HepG2 (cell line): ENCODE measurements at regions not wholly inside any gene's neighbourhood (a gene's known extent, or its start where the extent isn't known, plus 50 kb on each side); places are given as distances from the start of the nearest gene placed in this dataset.

Source experiments
- ATAC-seq: fragments of 200-7000 bp; cut with Tn5 transposase; 3 replicates; pipeline ENCODE4 v1.9.1; 2020; ENCODE audit warnings: mild to moderate bottlenecking, moderate library complexity
- BruUV-seq: library from RNA; stranded (reverse); fragments of 400-500 nt; replicated peaks from 2 replicates; lab custom pipeline; 2021; lab: Mats Ljungman, UMichigan
- CTCF ChIA-PET: fragments of 300-600 bp; formaldehyde crosslinking; extraction: SDS; loops from one replicate; lab custom pipeline; 2021; ENCODE audit warnings: low total read pairs, inconsistent platforms, low intra/inter-chr PET ratio; lab: Yijun Ruan, JAX
- POLR2A ChIA-PET: fragments of 350-600 bp; sonication (Branson Sonifier 250); formaldehyde crosslinking; loops from one replicate; lab custom pipeline; 2020; ENCODE audit warnings: antibody characterized with exemption, inconsistent platforms; lab: Yijun Ruan, JAX
- DNase-seq: peaks from one replicate; pipeline ENCODE4 v3.0.0-alpha.2; 2015; ENCODE audit warnings: low spot score
- FAIRE-seq: peaks from 3 replicates; lab custom pipeline; 2011; peaks lifted over from hg19 to GRCh38; lab: Jason Lieb, UNC
- H2AFZ ChIP-seq: one replicate; pipeline ENCODE4 v1.6.1; 2011; ENCODE audit warnings: low read length, inconsistent platforms
- H3K27ac ChIP-seq: fragments of 300-600 bp; 3 replicates; pipeline ENCODE4 v1.8.0; 2011; ENCODE audit warnings: mixed run types, mild to moderate bottlenecking, mixed read lengths, low read length, inconsistent platforms; ENCODE audit not compliant: insufficient read depth; ENCODE audit errors: extremely low read length
- H3K27me3 ChIP-seq, 2 experiments: fragments of 200-600 bp in 1 of 2; 2 replicates in 1 of 2; 3 replicates in 1 of 2; pipeline versions ENCODE4 v1.6.0 to v1.8.0; 2011; ENCODE audit warnings: low read length in 2 of 2, mild to moderate bottlenecking in 2 of 2, moderate library complexity in 2 of 2, inconsistent platforms in 1 of 2; ENCODE audit not compliant: insufficient read depth in 2 of 2, control insufficient read depth in 1 of 2
- H3K36me3 ChIP-seq, 2 experiments: fragments of 200-600 bp in 1 of 2; replicated peaks in 1 of 2; 2 replicates in 1 of 2; 3 replicates in 1 of 2; pipeline versions ENCODE4 v1.5.1 to v1.8.0; 2011; ENCODE audit warnings: low read length in 2 of 2, inconsistent platforms in 1 of 2; ENCODE audit not compliant: insufficient read depth in 2 of 2, control insufficient read depth in 1 of 2
- H3K4me1 ChIP-seq: 2 replicates; pipeline ENCODE4 v1.5.1; 2012; ENCODE audit warnings: low read length, inconsistent platforms; ENCODE audit not compliant: insufficient read depth
- H3K4me2 ChIP-seq: 2 replicates; pipeline ENCODE4 v1.6.0; 2011; ENCODE audit warnings: low read depth, low read length, inconsistent platforms
- H3K4me3 ChIP-seq, 3 experiments: fragments of 200-600 bp in 1 of 3; sonication (generic), shearing (Covaris generic) in 1 of 3; replicated peaks in 1 of 3; 2 replicates each; pipeline ENCODE4 v1.5.1; 2011 to 2016; ENCODE audit warnings: low read length in 3 of 3, inconsistent platforms in 2 of 3, low read depth in 2 of 3, mild to moderate bottlenecking in 2 of 3, control low read depth in 1 of 3, mixed read lengths in 1 of 3; ENCODE audit not compliant: insufficient read depth in 1 of 3
- H3K79me2 ChIP-seq: one replicate; pipeline ENCODE4 v1.6.1; 2011; ENCODE audit warnings: low read length, inconsistent platforms; ENCODE audit not compliant: insufficient read depth
- H3K9ac ChIP-seq: 2 replicates; pipeline ENCODE4 v1.6.0; 2011; ENCODE audit warnings: mild to moderate bottlenecking, low read depth, low read length, inconsistent platforms; ENCODE audit not compliant: insufficient read depth
- H3K9me3 ChIP-seq: 2 replicates; pipeline ENCODE4 v1.5.1; 2012; ENCODE audit warnings: mild to moderate bottlenecking, low read length
- H4K20me1 ChIP-seq: 2 replicates; pipeline ENCODE4 v1.6.0; 2011; ENCODE audit warnings: inconsistent platforms, mild to moderate bottlenecking, low read length, moderate library complexity; ENCODE audit not compliant: insufficient read depth
- AHR ChIP-seq: IDR thresholded peaks from 2 replicates; pipeline ENCODE4 v1.6.1; 2018; ENCODE audit warnings: missing genetic modification reagents, missing compliant biosample characterization
- CHD4 ChIP-seq: fragments of 200-600 bp; sonication (generic); IDR thresholded peaks from 2 replicates; pipeline ENCODE4 v1.7.0; 2017; ENCODE audit warnings: mild to moderate bottlenecking, low read length, borderline replicate concordance
- CREB1 ChIP-seq, 2 experiments: fragments of 450-650 bp in 1 of 2; IDR thresholded peaks; 2 replicates each; pipeline ENCODE4 v1.6.1; 2016 to 2017; ENCODE audit warnings: control low read depth in 1 of 2, mild to moderate bottlenecking in 1 of 2, missing compliant biosample characterization in 1 of 2, missing genetic modification characterization in 1 of 2
- FIP1L1 ChIP-seq: fragments of 200-400 bp; formaldehyde crosslinking; IDR thresholded peaks from 2 replicates; pipeline ENCODE4 v1.6.1; 2018; ENCODE audit warnings: low read depth, mild to moderate bottlenecking, low read length, moderate library complexity, borderline replicate concordance; ENCODE audit not compliant: insufficient read depth
- KMT2B ChIP-seq: IDR thresholded peaks from 2 replicates; pipeline ENCODE4 v1.6.1; 2016; ENCODE audit warnings: missing genetic modification reagents, missing compliant biosample characterization
- MBD4 ChIP-seq: IDR thresholded peaks from 2 replicates; pipeline ENCODE4 v1.6.1; 2012; ENCODE audit warnings: low read length, inconsistent platforms, borderline replicate concordance
- MIER2 ChIP-seq: IDR thresholded peaks from 2 replicates; pipeline ENCODE4 v1.6.1; 2016; ENCODE audit warnings: missing biosample characterization, missing genetic modification reagents
- NFE2L2 ChIP-seq: fragments of 150-350 bp; IDR thresholded peaks from 2 replicates; pipeline ENCODE4 v1.6.1; 2014; ENCODE audit warnings: low read length
- POLR2G ChIP-seq: fragments of 200-400 bp; formaldehyde crosslinking; IDR thresholded peaks from 2 replicates; pipeline ENCODE4 v1.6.1; 2018; ENCODE audit warnings: mild to moderate bottlenecking, low read depth, low read length, moderate library complexity
- SMAD1 ChIP-seq: sonication (generic); formaldehyde crosslinking; IDR thresholded peaks from 2 replicates; pipeline ENCODE4 v1.4.0; 2020; ENCODE audit warnings: missing genetic modification reagents, low read depth, mild to moderate bottlenecking, borderline replicate concordance
- ZNF331 ChIP-seq: sonication (generic); formaldehyde crosslinking; IDR thresholded peaks from 2 replicates; pipeline ENCODE4 v1.4.0; 2020; ENCODE audit warnings: missing genetic modification reagents
- ZNF674 ChIP-seq: sonication (generic); formaldehyde crosslinking; IDR thresholded peaks from 2 replicates; pipeline ENCODE4 v1.5.0; 2020; ENCODE audit warnings: low read depth, mild to moderate bottlenecking, missing genetic modification reagents
- WGBS: methylation state at CpG from one replicate; pipeline ENCODE4 v1.1.6; 2017; ENCODE audit warnings: low lambda C conversion rate; 5-methylcytosine and 5-hydroxymethylcytosine counted together
- in situ Hi-C: cut with HindIII; loops from 2 replicates; pipeline ENCODE4 v1.10.0; 2017; ENCODE audit warnings: low pct_unique_long_range_greater_than_20kb; ENCODE audit not compliant: extremely low pct_ligation_motif_present
- intact Hi-C: fragments of 100-400 bp; cut with micrococcal nuclease; formaldehyde crosslinking; loops from one replicate; pipeline ENCODE4 v1.10.0; 2022; ENCODE audit not compliant: unreplicated experiment
- TF ChIP-seq, protein P1 (sequence below): sonication (generic); formaldehyde crosslinking; IDR thresholded peaks from 2 replicates; pipeline ENCODE4 v1.4.0; 2020; ENCODE audit warnings: missing genetic modification reagents, borderline replicate concordance
- TF ChIP-seq, protein P2 (sequence below): sonication (generic); formaldehyde crosslinking; IDR thresholded peaks from 2 replicates; pipeline ENCODE4 v1.5.0; 2020; ENCODE audit warnings: missing genetic modification reagents

- H3K79me2 ChIP-seq: no peaks in the 10 kb centered on the region
- H3K4me3 ChIP-seq: no peak overlapping the region
- DNase-seq (no peak), ATAC-seq (no peak), FAIRE-seq (no peak)
- no peaks in the 10 kb centered on the region for H3K9me3 ChIP-seq
- H3K4me2 ChIP-seq: no peak overlapping the region
- no peaks in the 10 kb centered on the region for H4K20me1 ChIP-seq
- no peak overlapping the region for H3K9ac ChIP-seq
- CTCF ChIA-PET: no interaction called here
- intact Hi-C loops: no loop called here
- H3K27me3 ChIP-seq: no peaks in the 10 kb centered on the region
- POLR2A ChIA-PET: no interaction called here
- H3K36me3 ChIP-seq: no peaks in the 10 kb centered on the region
- no TSS peak for BruUV-seq
- H2AFZ ChIP-seq: no peak overlapping the region
- TF ChIP-seq ZNF674 (CRISPR knock-in tag) (no peak), SMAD1 (CRISPR knock-in tag) (no peak), KMT2B (CRISPR knock-in tag) (no peak), AHR (CRISPR knock-in tag) (no peak), CHD4 (no peak), POLR2G (no peak), CREB1 (IDR thresholded peaks at IDR 0.05) (no peak), CREB1 (CRISPR knock-in tag; IDR thresholded peaks at IDR 0.05) (no peak), FIP1L1 (no peak), MBD4 (no peak), MIER2 (no peak), NFE2L2 (no peak), ZNF331 (CRISPR knock-in tag) (no peak)
- TF ChIP-seq, protein P1, sequence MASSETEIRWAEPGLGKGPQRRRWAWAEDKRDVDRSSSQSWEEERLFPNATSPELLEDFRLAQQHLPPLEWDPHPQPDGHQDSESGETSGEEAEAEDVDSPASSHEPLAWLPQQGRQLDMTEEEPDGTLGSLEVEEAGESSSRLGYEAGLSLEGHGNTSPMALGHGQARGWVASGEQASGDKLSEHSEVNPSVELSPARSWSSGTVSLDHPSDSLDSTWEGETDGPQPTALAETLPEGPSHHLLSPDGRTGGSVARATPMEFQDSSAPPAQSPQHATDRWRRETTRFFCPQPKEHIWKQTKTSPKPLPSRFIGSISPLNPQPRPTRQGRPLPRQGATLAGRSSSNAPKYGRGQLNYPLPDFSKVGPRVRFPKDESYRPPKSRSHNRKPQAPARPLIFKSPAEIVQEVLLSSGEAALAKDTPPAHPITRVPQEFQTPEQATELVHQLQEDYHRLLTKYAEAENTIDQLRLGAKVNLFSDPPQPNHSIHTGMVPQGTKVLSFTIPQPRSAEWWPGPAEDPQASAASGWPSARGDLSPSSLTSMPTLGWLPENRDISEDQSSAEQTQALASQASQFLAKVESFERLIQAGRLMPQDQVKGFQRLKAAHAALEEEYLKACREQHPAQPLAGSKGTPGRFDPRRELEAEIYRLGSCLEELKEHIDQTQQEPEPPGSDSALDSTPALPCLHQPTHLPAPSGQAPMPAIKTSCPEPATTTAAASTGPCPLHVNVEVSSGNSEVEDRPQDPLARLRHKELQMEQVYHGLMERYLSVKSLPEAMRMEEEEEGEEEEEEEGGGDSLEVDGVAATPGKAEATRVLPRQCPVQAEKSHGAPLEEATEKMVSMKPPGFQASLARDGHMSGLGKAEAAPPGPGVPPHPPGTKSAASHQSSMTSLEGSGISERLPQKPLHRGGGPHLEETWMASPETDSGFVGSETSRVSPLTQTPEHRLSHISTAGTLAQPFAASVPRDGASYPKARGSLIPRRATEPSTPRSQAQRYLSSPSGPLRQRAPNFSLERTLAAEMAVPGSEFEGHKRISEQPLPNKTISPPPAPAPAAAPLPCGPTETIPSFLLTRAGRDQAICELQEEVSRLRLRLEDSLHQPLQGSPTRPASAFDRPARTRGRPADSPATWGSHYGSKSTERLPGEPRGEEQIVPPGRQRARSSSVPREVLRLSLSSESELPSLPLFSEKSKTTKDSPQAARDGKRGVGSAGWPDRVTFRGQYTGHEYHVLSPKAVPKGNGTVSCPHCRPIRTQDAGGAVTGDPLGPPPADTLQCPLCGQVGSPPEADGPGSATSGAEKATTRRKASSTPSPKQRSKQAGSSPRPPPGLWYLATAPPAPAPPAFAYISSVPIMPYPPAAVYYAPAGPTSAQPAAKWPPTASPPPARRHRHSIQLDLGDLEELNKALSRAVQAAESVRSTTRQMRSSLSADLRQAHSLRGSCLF (CRISPR knock-in tag): no peak
- TF ChIP-seq, protein P2, sequence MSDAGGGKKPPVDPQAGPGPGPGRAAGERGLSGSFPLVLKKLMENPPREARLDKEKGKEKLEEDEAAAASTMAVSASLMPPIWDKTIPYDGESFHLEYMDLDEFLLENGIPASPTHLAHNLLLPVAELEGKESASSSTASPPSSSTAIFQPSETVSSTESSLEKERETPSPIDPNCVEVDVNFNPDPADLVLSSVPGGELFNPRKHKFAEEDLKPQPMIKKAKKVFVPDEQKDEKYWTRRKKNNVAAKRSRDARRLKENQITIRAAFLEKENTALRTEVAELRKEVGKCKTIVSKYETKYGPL (CRISPR knock-in tag): no peak
- in situ Hi-C loops: no loop called here
- 65% methylated on average over 2 of the region's 2 CpGs for WGBS
- H3K27ac ChIP-seq: no peak overlapping the region
- no peaks in the 10 kb centered on the region for H3K4me1 ChIP-seq
These were observed 59.2 kb upstream of the SSX2IP start for GRCh38 chr1:84749427-84749826.
